ENCODE measurements at regions not wholly inside any gene's neighbourhood (a gene's known extent, or its start where the extent isn't known, plus 50 kb on each side); places are given as distances from the start of the nearest gene placed in this dataset.

DNA sequence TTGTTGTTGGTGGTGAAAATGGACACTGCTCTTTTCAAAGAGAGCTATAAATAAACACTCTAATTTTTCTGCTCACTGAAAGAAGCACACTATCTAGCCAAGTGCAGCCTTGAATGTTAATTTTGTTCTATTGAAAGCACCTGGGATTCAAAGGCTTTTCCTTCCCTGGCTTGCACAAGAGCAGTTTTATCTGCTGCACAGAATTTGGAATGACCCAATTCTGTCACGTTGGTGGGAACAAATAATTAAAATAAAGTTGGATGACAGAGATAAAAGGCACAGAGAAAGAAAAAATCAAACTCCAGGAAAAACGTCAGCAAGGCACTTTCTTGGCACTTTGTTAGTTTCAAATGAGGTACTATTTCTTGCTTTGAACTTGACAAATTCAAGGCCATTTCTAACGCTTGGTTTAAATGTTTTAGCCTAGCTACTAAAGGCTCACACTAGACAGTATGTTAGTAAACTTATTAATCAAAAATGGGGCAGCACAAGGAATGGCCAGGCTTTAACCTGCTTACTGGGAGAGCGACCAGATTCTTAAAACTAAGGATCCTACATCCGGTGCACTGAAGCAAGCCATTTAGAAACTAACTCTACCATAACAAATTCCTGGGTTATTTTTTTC lies 145.5 kb upstream of the ARG1 start:
- intact Hi-C loops (cut with DNase I; ENCODE audit: low total_unique reads) = no loop called here
- TF ChIP-seq, protein P1, sequence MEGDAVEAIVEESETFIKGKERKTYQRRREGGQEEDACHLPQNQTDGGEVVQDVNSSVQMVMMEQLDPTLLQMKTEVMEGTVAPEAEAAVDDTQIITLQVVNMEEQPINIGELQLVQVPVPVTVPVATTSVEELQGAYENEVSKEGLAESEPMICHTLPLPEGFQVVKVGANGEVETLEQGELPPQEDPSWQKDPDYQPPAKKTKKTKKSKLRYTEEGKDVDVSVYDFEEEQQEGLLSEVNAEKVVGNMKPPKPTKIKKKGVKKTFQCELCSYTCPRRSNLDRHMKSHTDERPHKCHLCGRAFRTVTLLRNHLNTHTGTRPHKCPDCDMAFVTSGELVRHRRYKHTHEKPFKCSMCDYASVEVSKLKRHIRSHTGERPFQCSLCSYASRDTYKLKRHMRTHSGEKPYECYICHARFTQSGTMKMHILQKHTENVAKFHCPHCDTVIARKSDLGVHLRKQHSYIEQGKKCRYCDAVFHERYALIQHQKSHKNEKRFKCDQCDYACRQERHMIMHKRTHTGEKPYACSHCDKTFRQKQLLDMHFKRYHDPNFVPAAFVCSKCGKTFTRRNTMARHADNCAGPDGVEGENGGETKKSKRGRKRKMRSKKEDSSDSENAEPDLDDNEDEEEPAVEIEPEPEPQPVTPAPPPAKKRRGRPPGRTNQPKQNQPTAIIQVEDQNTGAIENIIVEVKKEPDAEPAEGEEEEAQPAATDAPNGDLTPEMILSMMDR (IDR thresholded peaks at IDR 0.05) = no peak
- no peak for TF ChIP-seq POLR2A (IDR thresholded peaks at IDR 0.05)
- H3K4me1 ChIP-seq = no peaks in the 10 kb centered on the region
- no peak for DNase-seq
- H3K27ac ChIP-seq = no peak overlapping the region
- no peaks in the 10 kb centered on the region for H3K27me3 ChIP-seq
- H3K4me3 ChIP-seq = no peak overlapping the region
- no peaks in the 10 kb centered on the region for H3K9me3 ChIP-seq
- H3K36me3 ChIP-seq = no peaks in the 10 kb centered on the region

DNA sequence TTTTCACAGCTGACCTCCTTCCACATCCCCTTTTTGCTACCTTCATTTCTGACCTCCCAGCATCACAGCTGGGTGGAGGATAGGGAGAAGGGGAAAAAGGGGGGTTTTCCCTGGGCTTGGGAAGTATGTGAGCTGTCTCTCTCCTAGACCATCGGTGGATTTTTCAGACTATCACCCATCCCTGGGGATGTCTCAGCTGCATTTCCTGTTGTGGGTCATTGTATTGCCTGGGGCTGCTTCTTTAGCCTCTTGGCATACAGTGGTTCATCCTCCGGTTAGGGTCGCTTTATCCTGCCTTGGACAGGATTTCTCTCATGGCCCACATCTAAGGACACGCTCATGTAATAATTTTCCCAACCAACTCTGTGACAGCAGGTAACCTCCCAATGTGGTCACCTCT lies 142.5 kb upstream of the ARG1 start:
- Histone ChIP-seq H3K4me3 (no peak overlapping the region), H3K36me3 (no peaks in the 10 kb centered on the region), H3K27me3 (no peaks in the 10 kb centered on the region), H3K9me3 (no peaks in the 10 kb centered on the region), H3K27ac (no peak overlapping the region), H3K4me1 (no peaks in the 10 kb centered on the region)
- TF ChIP-seq POLR2A (IDR thresholded peaks at IDR 0.05) = no peak
- TF ChIP-seq, protein P1 (IDR thresholded peaks at IDR 0.05) = no peak
- intact Hi-C loops (cut with DNase I; ENCODE audit: low total_unique reads) = no loop called here
- DNase-seq = no peak

DNA sequence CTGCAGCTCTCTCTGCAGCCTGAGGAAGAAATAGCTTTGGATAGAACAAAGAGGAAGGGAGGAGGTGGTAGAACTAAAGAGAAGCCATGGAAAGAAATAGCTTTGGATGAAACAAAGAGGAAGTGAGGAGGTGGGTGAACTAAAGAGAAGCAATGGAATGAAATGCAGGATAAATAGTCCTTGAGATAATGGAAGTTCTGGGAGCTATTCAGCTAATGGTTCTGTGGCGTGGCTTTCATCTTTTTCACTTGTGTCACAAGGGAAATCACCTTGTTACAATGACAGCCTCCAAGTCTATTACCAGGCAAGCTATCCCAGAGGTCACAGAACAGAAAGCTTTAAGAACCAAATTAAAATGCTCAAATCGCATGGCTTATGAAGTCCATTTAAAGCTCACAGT lies 141.3 kb upstream of the ARG1 start:
- DNase-seq = no peak
- no peak for TF ChIP-seq POLR2A (IDR thresholded peaks at IDR 0.05)
- TF ChIP-seq, protein P1 (IDR thresholded peaks at IDR 0.05) = no peak
- Histone ChIP-seq H3K27ac (no peak overlapping the region), H3K27me3 (no peaks in the 10 kb centered on the region), H3K4me1 (no peaks in the 10 kb centered on the region), H3K4me3 (no peak overlapping the region), H3K36me3 (no peaks in the 10 kb centered on the region), H3K9me3 (no peaks in the 10 kb centered on the region)
- intact Hi-C loops (cut with DNase I; ENCODE audit: low total_unique reads) = no loop called here

DNA sequence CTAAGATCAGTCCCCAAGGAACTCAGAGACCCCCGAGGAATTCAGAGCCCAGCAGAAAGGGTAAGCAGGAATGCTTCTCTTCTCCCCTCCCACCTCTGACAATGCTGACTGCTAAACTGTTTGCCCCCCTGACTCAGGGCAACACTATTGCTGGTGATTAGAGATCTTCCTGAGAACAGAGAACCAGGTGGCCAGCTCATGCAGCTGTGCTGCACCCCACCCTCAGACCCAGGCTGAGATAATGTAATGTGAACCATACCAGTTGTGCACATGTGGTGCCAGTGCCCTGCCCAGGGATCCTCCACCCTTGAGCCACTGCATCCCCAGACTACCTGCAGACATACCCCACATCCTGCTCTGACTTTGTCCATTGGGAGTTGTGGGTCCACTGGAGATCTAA lies 139.1 kb upstream of the ARG1 start:
- H3K36me3 ChIP-seq = no peaks in the 10 kb centered on the region
- no peaks in the 10 kb centered on the region for H3K27me3 ChIP-seq
- H3K4me1 ChIP-seq = no peaks in the 10 kb centered on the region
- H3K4me3 ChIP-seq = no peak overlapping the region
- TF ChIP-seq POLR2A (IDR thresholded peaks at IDR 0.05) = no peak
- TF ChIP-seq, protein P1 (IDR thresholded peaks at IDR 0.05) = no peak
- no peak overlapping the region for H3K27ac ChIP-seq
- DNase-seq = no peak
- no peaks in the 10 kb centered on the region for H3K9me3 ChIP-seq
- intact Hi-C loops (cut with DNase I; ENCODE audit: low total_unique reads) = no loop called here

DNA sequence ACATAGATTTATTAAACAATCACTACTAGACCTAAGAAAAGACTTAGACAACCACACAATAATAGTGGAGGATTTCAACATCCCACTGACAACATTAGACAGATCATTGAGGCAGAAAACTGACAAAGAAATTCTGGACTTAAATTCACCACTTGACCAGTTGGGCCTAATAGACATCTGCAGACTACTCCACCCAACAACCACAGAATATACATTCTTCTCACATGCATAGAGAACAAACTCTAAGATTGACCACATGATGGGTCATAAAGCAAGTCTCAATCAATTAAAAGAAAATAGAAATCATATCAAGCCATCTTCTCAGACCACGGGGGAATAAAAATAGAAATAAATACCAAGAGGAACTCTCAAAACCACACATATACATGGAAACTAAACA lies 136.7 kb upstream of the ARG1 start:
- intact Hi-C loops (cut with DNase I; ENCODE audit: low total_unique reads) = no loop called here

More for the DNA sequence above, 136.7 kb upstream of the ARG1 start:
- Histone ChIP-seq H3K4me3 (no peak overlapping the region), H3K36me3 (no peaks in the 10 kb centered on the region), H3K27ac (no peak overlapping the region), H3K9me3 (no peaks in the 10 kb centered on the region), H3K27me3 (no peaks in the 10 kb centered on the region), H3K4me1 (no peaks in the 10 kb centered on the region)
- TF ChIP-seq POLR2A (IDR thresholded peaks at IDR 0.05) = no peak
- TF ChIP-seq, protein P1 (IDR thresholded peaks at IDR 0.05) = no peak
- no peak for DNase-seq

All from uterus (tissue), 3 donors.